Gastrocnemius medialis (tissue), 4 donors: ENCODE measurements at regions not wholly inside any gene's neighbourhood (a gene's known extent, or its start where the extent isn't known, plus 50 kb on each side); places are given as distances from the start of the nearest gene placed in this dataset.

Experiments used
- CTCF ChIP-seq, 5 experiments: fragments of 450-650 bp in 3 of 5; fragments of 200-600 bp in 2 of 5; sonication (generic) in 2 of 5; IDR thresholded peaks in 4 of 5; conservative IDR thresholded peaks in 1 of 5; 1 replicate in 4 of 5; 2 replicates in 1 of 5; pipeline ENCODE4 v1.5.1; 2016 to 2019; ENCODE audit warnings: antibody characterized with exemption in 5 of 5, mild to moderate bottlenecking in 3 of 5, moderate library complexity in 3 of 5
- POLR2A ChIP-seq, 2 donors: fragments of 450-650 bp; IDR thresholded peaks; one replicate each; pipeline ENCODE4 v1.6.1; 2017; ENCODE audit warnings: antibody characterized with exemption in 2 of 2, mild to moderate bottlenecking in 2 of 2, moderate library complexity in 2 of 2

GRCh38 chr17:77531641-77532040, 390.9 kb downstream of the SEC14L1 start:
- TF ChIP-seq CTCF (IDR thresholded peaks at IDR 0.05 in 4 of 5, conservative IDR thresholded peaks at IDR 0.05 in 1 of 5) (no peak), POLR2A (IDR thresholded peaks at IDR 0.05) (no peak)
